Muscle of back (tissue), 3 donors: ENCODE measurements at regions not wholly inside any gene's neighbourhood (a gene's known extent, or its start where the extent isn't known, plus 50 kb on each side); places are given as distances from the start of the nearest gene placed in this dataset.
"Not testable (repeated sequence)": the region's sequence is repeated elsewhere in the genome, so short reads cannot be mapped to it uniquely, and the experiment has no call there.

ENCODE experiments used
- DNase-seq, 3 donors: peaks; one replicate each; pipeline versions ENCODE4 v3.0.0 to v3.0.0-alpha.2; 2013

DNA sequence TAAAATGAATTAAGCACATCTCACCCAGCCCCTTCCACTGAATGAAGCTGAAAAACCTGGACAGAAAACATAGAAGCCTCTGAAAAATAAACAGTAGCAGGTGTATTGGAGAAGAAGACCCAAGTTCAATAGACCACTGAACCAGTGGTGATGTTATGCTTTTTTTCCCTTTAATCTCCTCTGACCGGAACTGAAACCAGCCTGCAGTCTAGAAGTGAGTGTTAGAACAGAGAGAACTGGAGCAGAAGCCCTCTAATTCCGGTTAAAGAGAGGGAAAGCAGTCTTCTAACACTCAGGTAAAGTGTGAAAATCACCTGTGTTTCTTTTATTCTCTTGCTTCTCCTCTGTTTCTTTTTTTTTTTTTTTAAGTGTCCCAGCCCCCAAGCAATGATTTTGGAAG is 83.5 kb upstream of the CCL21 start:
- DNase-seq = no peak

- no peak for DNase-seq
These were observed 74.1 kb upstream of the CCL21 start for GRCh38 chr9:34783951-34784487.

- DNase-seq = no peak
These were observed 72.4 kb upstream of the CCL21 start for GRCh38 chr9:34782372-34782771.

DNA sequence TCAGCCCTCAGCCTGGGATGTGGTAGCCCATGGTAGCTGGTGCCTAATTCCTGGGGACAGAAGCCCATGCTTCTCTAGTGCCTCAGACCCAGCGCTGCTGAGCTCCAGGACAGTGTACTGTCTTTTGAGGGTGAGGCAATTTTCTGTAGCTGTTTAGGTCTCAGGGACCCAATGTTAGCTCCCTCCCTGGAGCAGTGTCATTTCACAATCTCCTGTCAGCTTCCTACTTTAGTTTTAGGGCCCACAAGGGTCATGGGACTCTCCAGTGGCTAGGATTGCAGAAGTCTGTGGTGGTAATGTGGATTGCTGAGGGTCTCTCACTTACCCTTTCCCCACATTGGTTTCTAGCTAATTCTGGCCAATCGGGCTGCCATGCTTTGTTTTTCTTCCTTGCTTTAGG is 67.7 kb upstream of the CCL21 start:
- no peak for DNase-seq

DNA sequence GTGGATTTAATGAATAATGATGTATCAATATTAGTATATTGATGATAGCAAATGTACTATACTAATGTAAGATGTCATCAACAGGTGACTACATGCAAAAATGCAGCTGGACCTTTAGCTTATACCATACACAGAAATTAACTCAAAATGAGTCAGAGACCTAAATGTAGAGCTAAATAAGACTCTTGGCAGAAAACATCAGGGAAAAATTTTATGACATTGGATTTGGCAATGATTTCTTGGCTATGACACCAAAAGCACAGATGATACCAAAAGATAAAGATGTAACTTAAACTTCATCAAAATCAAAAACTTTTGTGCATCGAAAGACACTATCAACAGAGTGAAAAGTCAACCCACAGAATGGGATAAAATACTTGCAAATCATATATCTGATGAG is 64.0 kb upstream of the CCL21 start:
- no peak for DNase-seq

DNA sequence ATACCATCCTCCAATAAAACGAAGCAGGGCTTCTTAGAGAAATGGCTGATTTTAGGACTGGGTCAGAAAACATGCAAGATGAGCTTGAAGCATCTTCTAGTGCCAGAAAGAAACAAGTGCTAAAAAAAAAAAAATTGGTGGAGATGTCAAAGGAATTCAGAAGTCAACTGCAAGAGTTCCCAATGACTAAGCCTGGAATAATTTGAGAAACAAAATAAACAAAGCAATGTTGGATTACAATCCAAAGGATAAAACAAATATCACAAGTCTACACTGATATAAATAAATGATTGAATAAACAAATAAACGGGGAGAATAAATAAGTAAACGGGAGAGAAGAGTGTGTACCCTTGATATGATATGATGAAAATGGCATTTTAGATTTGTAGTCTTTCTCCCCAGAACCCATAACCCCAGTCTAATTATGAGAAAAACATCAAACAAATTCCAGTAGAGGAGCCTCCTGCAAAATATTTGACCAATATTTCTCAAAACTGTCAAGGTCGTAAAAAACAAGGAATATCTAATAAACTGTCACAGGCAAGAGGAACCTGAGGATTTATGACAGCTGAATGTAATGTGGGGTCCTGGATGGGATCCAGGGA is 63.5 kb upstream of the CCL21 start:
- no peak for DNase-seq

- no peak for DNase-seq
These were observed 61.1 kb upstream of the CCL21 start for GRCh38 chr9:34771007-34771406.

DNA sequence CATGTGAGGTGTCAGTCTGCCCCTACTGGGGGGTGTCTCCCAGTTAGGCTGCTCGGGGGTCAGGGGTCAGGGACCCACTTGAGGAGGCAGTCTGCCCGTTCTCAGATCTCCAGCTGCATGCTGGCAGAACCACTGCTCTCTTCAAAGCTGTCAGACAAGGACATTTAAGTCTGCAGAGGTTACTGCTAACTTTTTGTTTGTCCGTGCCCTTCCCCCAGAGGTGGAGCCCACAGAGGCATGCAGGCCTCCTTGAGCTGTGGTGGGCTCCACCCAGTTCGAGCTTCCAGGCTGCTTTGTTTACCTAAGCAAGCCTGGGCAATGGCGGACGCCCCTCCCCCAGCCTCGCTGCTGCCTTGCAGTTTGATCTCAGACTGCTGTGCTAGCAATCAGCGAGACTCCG is 57.2 kb upstream of the CCL21 start:
- DNase-seq = not testable (repeated sequence)

DNA sequence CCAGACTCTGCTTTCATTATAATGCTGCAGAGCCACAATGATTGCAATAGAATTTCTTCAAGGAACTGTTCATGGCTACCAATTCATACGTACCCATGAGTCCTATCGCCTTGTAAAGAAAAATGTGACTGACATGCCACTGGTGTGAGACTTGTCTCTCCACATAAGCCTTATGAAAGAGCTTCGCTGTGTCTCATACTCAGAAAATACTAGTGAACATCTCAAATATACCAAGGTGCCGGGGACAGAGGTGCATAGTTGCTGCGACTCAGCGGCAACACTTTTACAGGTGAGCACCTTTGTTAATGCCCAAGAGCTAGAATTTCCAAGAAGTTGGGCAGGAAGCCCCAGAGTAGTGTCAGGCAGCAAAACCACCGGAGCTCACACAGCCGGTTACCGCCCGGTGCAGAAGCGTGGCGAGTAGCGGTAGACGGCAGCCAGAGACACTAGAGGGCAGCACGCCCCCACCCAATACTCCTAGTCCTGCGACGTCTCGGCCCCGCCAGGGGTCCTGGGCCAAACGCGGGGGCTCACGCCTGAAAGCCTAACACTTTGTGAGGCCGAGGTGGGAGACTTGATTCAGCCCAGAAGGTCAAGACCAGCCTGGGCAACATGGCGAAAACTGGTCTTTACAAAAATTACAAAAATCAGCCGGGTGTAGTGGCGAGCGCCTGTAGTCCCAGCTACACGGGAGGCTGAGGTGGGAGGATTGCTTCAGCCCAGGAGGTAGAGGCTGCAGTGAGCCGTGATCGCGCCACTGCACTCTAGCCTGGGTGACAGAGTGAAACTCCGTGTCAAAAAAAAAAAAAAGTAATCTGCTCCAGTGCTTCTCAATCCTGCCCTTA is 50.5 kb upstream of the CCL21 start:
- DNase-seq = peak in 2 of 3 donors; percentile 4 to 34
